PC-9 (cell line): ENCODE measurements at regions not wholly inside any gene's neighbourhood (a gene's known extent, or its start where the extent isn't known, plus 50 kb on each side); places are given as distances from the start of the nearest gene placed in this dataset.

Experiments used
- EZH2 ChIP-seq: fragments of 200-600 bp; sonication (generic); IDR thresholded peaks from 2 replicates; pipeline ENCODE4 v1.8.0; 2017; ENCODE audit warnings: antibody characterized with exemption, low read depth
- TF ChIP-seq, protein P1 (sequence below): fragments of 200-600 bp; sonication (generic); conservative IDR thresholded peaks from 2 replicates; pipeline ENCODE4 v1.6.1; 2017; ENCODE audit warnings: mixed run types, antibody characterized with exemption, mild to moderate bottlenecking, moderate library complexity

DNA sequence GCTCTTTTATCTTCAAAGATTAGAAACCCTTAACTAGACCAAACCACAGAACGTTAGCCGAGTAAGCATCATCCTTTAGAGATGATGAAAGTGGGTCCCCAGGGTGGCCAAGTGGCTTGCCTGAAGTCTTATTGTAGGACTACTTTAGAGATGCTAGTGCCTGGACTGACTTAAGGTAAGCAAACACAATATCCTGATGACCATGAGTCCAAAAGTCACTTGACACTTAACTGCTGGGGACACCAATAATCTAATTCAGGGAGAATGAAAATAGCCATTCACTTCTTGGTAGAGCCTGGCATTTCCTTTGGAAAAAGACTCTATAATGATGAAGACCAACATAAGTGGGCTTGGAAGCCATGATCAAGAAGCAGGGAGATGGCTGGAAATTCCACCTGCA lies 225.3 kb upstream of the IRF2BP2 start:
- TF ChIP-seq, protein P1, sequence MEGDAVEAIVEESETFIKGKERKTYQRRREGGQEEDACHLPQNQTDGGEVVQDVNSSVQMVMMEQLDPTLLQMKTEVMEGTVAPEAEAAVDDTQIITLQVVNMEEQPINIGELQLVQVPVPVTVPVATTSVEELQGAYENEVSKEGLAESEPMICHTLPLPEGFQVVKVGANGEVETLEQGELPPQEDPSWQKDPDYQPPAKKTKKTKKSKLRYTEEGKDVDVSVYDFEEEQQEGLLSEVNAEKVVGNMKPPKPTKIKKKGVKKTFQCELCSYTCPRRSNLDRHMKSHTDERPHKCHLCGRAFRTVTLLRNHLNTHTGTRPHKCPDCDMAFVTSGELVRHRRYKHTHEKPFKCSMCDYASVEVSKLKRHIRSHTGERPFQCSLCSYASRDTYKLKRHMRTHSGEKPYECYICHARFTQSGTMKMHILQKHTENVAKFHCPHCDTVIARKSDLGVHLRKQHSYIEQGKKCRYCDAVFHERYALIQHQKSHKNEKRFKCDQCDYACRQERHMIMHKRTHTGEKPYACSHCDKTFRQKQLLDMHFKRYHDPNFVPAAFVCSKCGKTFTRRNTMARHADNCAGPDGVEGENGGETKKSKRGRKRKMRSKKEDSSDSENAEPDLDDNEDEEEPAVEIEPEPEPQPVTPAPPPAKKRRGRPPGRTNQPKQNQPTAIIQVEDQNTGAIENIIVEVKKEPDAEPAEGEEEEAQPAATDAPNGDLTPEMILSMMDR = no peak
- TF ChIP-seq EZH2 = no peak
